H54 (cell line): ENCODE measurements at regions not wholly inside any gene's neighbourhood (a gene's known extent, or its start where the extent isn't known, plus 50 kb on each side); places are given as distances from the start of the nearest gene placed in this dataset.
"Not testable (repeated sequence)": the region's sequence is repeated elsewhere in the genome, so short reads cannot be mapped to it uniquely, and the experiment has no call there.

Experiments
- DNase-seq: peaks from one replicate; pipeline ENCODE4 v3.0.0; 2011; ENCODE audit warnings: low spot score, mixed read lengths; ENCODE audit not compliant: insufficient read length
- FAIRE-seq: peaks from 3 replicates; lab custom pipeline; 2011; peaks lifted over from hg19 to GRCh38; lab: Jason Lieb, UNC
- POLR2A ChIP-seq: IDR thresholded peaks from 2 replicates; pipeline ENCODE4 v1.6.1; 2011; ENCODE audit warnings: low read depth, mild to moderate bottlenecking, low read length

DNA sequence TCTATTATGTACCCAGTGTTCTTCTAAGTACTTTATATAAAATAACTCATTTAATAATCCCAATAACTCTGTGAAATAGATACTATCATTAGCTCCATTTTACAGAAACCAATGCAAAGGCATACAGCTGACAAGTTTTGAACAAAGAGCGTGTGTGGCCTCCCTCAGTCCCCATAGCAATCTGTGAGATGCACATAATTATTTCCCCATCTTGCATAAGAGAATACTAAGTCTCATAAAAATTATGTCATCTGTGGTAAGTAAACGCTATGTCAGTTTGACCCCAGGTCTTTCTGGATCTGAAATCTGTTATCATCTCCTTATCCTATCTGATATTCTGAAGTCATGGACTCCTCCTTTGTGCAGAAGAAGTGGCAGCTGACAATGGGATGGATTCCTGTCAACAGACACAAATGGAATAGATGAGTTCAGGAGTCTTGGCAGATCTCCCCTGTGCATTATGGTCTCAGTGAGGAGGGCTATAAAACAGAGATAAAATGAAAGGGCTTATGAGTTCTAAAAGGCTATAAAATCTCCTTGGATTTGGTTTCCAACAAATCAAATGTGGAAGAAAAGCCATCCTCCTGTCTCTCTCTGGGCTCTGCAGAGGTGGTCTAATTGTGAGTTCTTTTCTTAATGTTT, 162.5 kb upstream of the TLE4 start:
- no peak for TF ChIP-seq POLR2A
- no peak for FAIRE-seq
- DNase-seq, result no peak

DNA sequence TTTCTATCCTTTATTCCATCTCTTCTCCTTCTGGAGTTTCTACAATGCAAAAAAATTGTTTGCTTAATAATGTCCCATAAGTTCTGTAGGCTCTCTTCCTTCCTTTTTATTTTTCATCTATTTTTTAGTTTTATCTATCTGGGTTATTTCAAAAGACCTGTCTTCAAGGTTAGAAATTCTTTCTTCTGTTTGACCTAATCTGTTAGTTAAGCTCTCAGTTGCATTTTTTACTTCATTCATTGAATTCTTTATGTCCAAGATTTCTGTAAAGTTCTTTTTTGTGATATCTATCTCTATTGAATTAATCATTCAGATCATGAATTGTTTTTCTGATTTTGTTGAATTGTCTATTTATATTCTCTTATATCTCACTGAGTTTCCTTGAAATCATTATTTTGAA, 145.9 kb upstream of the TLE4 start:
- no peak for TF ChIP-seq POLR2A
- FAIRE-seq, result peak; percentile 65

DNA sequence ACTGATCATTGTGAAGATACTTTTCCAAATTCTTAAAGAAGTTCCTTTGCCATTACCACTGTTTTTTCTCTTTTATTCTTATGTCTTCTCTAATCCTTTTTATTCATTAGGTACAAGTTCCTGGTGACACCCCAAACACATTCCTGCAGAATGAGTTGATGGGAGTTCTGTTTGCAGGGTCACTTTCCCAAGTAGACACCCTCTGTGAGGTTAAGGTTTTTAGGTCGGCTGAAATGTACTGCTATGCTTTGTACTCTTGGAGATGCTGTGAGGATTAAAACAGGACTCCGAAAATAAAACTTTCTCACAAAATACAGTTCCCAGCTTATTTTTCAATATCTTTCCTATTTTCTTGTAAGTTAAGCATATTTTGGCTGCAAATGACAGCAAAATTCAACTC, 143.3 kb upstream of the TLE4 start:
- FAIRE-seq (no peak), DNase-seq (no peak)
- TF ChIP-seq POLR2A, result no peak

More for the DNA sequence above, 145.9 kb upstream of the TLE4 start:
- no peak for DNase-seq

DNA sequence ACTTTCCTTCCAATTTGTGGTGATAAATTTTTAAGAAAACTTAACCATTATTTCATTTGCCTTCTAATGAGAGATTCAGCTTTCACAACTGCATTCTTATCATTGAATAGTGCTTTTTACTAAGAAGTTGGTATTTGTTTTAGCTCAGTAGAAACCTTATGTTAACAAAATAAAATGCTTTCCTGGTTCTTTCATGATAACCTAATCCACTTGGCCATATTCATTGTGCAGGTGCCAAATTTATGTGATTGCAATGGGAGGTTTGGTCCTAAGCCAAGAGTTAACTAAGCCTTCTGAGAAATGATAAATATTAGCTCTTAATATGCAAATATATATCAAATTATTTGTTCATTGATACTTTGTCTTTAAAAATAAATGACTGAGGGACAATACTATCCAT, 141.1 kb upstream of the TLE4 start:
- no peak for FAIRE-seq
- TF ChIP-seq POLR2A, result no peak
- DNase-seq, result no peak

DNA sequence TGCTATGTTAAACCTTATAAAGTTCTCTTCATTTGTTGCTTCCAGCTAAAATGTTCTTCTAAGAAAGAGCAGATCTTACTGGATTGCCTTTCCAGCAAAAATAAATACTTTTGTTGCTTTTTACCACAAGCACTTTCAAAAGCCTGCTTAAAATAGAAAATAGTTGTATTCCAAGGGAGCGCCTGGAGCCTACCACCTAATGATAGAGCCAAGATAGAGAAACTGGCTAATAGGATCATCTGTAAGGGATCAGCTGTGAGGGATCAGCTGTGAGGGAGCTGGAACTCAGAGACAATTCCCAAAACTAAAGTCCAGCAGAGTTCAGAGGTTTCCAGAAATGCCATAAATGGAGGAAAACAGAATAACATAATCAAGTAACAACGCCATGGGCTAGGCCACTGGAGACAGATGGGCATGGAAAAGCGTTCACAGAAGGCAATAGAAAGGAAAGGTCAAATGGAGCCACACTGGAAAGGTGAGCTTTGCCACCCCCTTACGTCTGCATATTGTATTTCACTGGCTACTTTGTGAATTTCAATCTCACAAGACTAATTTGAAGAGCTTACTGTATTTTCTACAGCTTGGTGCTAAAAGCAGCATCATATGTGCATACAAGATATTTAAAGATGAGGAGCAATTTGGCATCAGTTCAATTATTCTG, 140.6 kb upstream of the TLE4 start:
- DNase-seq, result no peak
- TF ChIP-seq POLR2A, result no peak
- peak; percentile 75 for FAIRE-seq

DNA sequence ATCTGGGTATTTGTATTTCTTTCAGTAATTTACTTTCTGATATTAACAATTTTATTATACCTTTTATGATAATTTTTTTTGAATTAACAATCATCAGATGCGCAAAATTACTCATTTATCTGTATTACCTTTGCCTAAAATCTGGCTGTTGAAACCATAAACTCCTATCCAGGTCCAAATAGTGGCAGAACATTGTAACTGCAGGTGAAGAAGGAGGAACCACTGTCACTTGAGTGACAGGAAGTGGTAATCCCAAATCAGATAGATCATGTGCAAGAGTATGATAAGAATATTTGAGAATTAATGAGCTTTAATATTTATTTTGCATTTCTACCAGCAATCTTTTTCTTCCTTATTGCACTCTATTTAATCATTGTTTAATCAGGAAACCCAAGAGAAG, 139.3 kb upstream of the TLE4 start:
- DNase-seq (no peak), FAIRE-seq (no peak)

DNA sequence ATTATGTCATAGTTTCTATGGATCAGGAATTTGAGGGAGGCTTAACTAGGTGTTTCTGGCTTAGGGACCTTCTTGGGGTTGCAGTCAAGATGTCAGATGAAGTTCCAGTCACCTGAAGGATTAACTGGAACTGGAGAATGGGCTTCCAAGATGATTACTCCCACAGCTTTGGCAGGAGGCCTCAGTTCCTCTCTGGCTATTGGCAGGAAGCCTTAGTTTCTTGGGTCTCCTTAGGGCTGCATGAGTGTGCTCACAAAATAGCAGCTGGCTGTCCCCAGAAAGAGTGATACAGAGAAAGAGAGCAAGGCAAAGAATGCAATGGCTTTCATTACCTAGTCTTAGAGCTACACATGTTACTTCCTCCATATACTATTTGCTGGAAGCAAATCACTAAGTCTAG, 138.1 kb upstream of the TLE4 start:
- DNase-seq (no peak), FAIRE-seq (no peak)
- no peak for TF ChIP-seq POLR2A

More for the DNA sequence above, 139.3 kb upstream of the TLE4 start:
- TF ChIP-seq POLR2A, result no peak

DNA sequence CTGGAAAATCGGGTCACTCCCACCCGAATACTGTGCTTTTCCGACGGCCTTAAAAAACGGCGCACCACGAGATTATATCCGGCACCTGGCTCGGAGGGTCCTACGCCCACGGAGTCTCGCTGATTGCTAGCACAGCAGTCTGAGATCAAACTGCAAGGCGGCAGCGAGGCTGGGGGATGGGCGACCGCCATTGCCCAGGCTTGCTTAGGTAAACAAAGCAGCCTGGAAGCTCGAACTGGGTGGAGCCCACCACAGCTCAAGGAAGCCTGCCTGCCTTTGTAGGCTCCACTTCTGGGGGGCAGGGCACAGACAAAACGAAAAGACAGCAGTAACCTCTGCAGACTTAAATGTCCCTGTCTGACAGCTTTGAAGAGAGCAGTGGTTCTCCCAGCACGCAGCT, 132.5 kb upstream of the TLE4 start:
- FAIRE-seq, DNase-seq: not testable (repeated sequence)

DNA sequence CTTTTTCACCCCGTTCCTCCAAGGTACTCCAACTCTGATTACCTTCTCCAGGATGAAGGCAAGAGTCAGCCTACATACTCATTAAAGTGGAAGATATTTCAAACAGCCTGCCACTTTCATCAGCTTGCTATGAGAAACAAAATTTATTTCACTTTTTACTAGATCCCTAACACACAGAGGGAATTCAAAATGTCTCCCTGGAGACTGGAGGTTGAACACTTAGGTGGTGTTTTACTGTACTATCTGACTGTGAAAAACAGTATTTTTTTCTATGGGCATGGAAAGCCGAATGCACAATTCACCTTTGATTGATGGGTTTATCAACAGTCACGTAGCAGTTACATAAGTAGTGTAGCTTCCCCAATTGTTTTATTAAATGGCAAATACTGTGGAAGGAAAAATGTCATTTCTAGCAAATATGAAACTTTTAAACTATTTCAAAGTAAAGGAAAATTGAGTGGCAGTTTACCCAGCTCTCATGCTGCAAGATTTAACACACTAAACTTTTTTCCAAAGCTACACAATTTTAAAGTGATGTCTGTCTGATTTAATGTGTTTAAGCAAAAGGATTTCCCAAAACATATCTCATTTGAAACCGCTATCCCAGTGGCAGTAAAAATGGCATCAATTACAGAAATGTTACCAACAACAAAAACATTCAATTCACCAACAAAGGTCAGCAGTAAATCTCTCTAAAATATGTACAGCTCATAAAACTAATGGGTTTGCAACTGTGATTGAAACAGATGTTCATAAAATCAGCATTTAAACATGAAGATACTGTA, 125.0 kb upstream of the TLE4 start:
- no peak for DNase-seq
- no peak for TF ChIP-seq POLR2A
- FAIRE-seq, result peak; percentile 96

DNA sequence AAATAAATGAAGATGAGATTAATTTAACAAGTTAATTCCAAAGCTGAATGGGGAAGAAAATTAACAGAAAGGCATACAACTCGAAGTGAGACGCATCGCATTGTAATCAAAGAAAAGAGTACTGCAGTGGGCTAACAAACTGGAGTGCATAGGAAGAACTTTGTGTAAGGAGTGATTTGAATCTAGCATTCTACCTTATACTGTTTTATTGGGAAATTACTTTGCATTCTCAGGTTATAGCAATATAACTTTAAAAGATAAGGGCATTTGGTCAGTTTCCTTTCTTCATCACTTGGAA, 124.5 kb upstream of the TLE4 start:
- DNase-seq, result no peak
- no peak for FAIRE-seq
- TF ChIP-seq POLR2A, result no peak

DNA sequence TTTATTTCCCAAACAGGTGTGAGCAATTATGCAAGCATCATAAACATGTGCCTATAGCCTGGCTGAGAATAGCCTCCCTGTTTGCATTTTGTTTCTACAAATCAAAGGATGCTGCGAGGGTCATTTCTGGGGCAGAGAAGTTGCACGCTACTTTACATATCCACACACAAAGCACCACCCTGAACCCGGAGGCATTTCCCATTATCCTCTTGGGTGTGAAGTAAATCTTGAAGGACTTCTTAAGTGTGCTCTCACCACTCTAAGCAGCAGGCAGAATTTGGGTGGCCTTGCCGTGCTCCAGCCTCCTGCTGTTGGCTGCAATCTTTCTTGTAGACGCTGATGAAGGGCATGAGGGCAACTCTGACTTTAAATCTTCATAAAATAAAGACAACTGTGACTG, 124.0 kb upstream of the TLE4 start:
- TF ChIP-seq POLR2A, result no peak
- FAIRE-seq, result peak; percentile 86

DNA sequence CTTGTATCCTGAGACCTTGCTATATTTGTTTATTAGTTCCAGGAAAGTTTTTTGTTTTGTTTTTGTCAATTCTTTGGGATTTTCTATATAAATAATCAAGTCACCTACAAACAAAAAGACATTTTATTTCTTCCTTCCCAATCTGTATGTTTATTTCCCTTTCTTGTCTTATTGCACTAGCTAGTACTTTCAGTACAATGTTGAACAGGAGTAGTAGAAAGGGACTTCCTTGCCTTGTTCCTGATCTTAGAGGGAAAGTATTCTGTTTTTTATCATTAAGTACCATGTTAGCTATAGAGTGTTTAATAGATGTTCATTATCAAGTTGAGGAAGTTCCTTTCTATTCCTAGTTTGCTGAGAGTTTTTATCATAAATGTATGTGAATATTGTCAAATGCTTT, 119.5 kb upstream of the TLE4 start:
- DNase-seq (no peak), FAIRE-seq (no peak)

More for the DNA sequence above, 124.0 kb upstream of the TLE4 start:
- DNase-seq, result no peak

DNA sequence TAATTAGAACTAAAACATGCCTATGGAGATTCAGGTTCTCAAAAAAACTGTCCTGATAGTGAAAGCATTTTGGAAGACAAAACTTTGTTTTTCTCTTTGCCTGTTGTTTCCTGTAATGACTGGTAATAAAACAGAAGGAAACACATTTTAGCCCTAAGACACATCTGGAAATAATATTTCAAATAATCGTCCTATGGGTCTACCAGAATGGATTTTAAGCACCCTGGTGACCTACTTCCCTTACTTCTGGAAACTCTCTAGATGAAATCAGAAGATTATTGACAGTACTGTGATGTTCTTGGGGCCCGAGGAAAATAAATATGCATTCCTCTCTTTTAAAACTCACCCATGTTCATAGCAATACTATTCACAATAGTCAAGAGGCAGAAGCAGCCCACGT, 110.1 kb upstream of the TLE4 start:
- no peak for FAIRE-seq

More for the DNA sequence above, 119.5 kb upstream of the TLE4 start:
- no peak for TF ChIP-seq POLR2A

DNA sequence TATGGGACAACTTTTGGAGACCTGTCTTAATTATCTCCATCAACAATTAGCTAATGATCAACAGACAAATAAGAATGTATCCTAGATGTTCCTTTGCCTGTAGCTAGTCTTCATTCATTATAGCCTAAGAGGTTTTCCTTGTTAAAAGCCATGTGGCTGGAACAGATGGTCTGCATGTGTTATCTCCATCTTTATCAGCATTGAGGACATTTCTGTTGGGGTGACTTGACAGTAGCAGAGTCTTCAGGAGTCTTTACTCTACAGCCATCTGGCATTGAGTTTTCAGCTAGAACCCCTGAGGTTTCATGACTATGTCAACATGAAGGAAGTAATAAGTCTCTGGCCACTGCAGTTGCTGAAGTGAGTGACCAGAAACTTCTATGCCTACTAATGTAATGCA, 106.6 kb upstream of the TLE4 start:
- TF ChIP-seq POLR2A, result no peak
- FAIRE-seq (peak; percentile 96), DNase-seq (no peak)

More for the DNA sequence above, 110.1 kb upstream of the TLE4 start:
- no peak for DNase-seq
- no peak for TF ChIP-seq POLR2A
